ENCODE measurements at regions not wholly inside any gene's neighbourhood (a gene's known extent, or its start where the extent isn't known, plus 50 kb on each side); places are given as distances from the start of the nearest gene placed in this dataset.

- Histone ChIP-seq H3K4me2 (ENCODE audit: control insufficient read depth, extremely low read depth, insufficient read depth, low read depth, low read length) (no peak overlapping the region), H3K4me1 (ENCODE audit: control insufficient read depth, extremely low read depth, insufficient read depth, low read length) (peaks cover 22% of the 10 kb centered on the region), H2AFZ (ENCODE audit: control insufficient read depth, low read length) (no peak overlapping the region), H3K4me3 (ENCODE audit: control insufficient read depth in 2 of 3, extremely low read depth in 1 of 3, insufficient read depth in 2 of 3, low read depth in 1 of 3, low read length in 3 of 3) (no peak overlapping the region), H3K9ac (ENCODE audit: control insufficient read depth, extremely low read depth, insufficient read depth, low read length) (no peak overlapping the region), H3K9me3 (ENCODE audit: control insufficient read depth, low read depth, low read length) (no peaks in the 10 kb centered on the region), H4K20me1 (ENCODE audit: control insufficient read depth, extremely low read depth, insufficient read depth, low read length) (no peaks in the 10 kb centered on the region), H3K79me2 (ENCODE audit: control insufficient read depth, insufficient read depth, low read length) (no peaks in the 10 kb centered on the region), H3K9me1 (ENCODE audit: control insufficient read depth, extremely low read depth, insufficient read depth, low read length) (no peaks in the 10 kb centered on the region), H3K27ac (ENCODE audit: control insufficient read depth, insufficient read depth, low read length) (no peak overlapping the region), H3K36me3 (ENCODE audit: control insufficient read depth in 2 of 2, extremely low read depth in 1 of 2, insufficient read depth in 2 of 2, low read length in 2 of 2) (no peaks in the 10 kb centered on the region), H3K27me3 (ENCODE audit: control insufficient read depth, extremely low read depth, insufficient read depth, low read length) (no peaks in the 10 kb centered on the region)
- DNase-seq (ENCODE audit: low read depth, low spot score) (peak; percentile 45), FAIRE-seq (peak; percentile 13)
- dilution Hi-C loops (cut with MboI; ENCODE audit: extremely low pct_ligation_motif_present, low sequenced_read_pairs): no loop called here
- TF ChIP-seq EZH2 (IDR thresholded peaks at IDR 0.05; ENCODE audit: low read length): no peak
- TF ChIP-seq CTCF (optimal IDR thresholded peaks at IDR 0.05 in 1 of 3, IDR thresholded peaks at IDR 0.05 in 1 of 3, conservative IDR thresholded peaks at IDR 0.05 in 1 of 3; ENCODE audit: extremely low read depth in 1 of 3, insufficient read depth in 2 of 3, low read length in 3 of 3): no peak
These were observed 186.6 kb downstream of the RAP2B start for GRCh38 chr3:153348457-153349107.

- H3K79me2 ChIP-seq (ENCODE audit: control insufficient read depth, insufficient read depth, low read length): no peaks in the 10 kb centered on the region
- H3K36me3 ChIP-seq (ENCODE audit: control insufficient read depth in 2 of 2, extremely low read depth in 1 of 2, insufficient read depth in 2 of 2, low read length in 2 of 2): no peaks in the 10 kb centered on the region
- H3K9me3 ChIP-seq (ENCODE audit: control insufficient read depth, low read depth, low read length): no peaks in the 10 kb centered on the region
- no peak for FAIRE-seq
- H3K4me2 ChIP-seq (ENCODE audit: control insufficient read depth, extremely low read depth, insufficient read depth, low read depth, low read length): no peak overlapping the region
- no peaks in the 10 kb centered on the region for H3K27me3 ChIP-seq (ENCODE audit: control insufficient read depth, extremely low read depth, insufficient read depth, low read length)
- no peak overlapping the region for H3K9ac ChIP-seq (ENCODE audit: control insufficient read depth, extremely low read depth, insufficient read depth, low read length)
- no peaks in the 10 kb centered on the region for H3K9me1 ChIP-seq (ENCODE audit: control insufficient read depth, extremely low read depth, insufficient read depth, low read length)
- H4K20me1 ChIP-seq (ENCODE audit: control insufficient read depth, extremely low read depth, insufficient read depth, low read length): no peaks in the 10 kb centered on the region
- no peak overlapping the region for H2AFZ ChIP-seq (ENCODE audit: control insufficient read depth, low read length)
- no peak overlapping the region for H3K27ac ChIP-seq (ENCODE audit: control insufficient read depth, insufficient read depth, low read length)
- H3K4me1 ChIP-seq (ENCODE audit: control insufficient read depth, extremely low read depth, insufficient read depth, low read length): peaks cover 22% of the 10 kb centered on the region
- dilution Hi-C loops (cut with MboI; ENCODE audit: extremely low pct_ligation_motif_present, low sequenced_read_pairs): no loop called here
- DNase-seq (ENCODE audit: low read depth, low spot score): no peak
- no peak for TF ChIP-seq CTCF (optimal IDR thresholded peaks at IDR 0.05 in 1 of 3, IDR thresholded peaks at IDR 0.05 in 1 of 3, conservative IDR thresholded peaks at IDR 0.05 in 1 of 3; ENCODE audit: extremely low read depth in 1 of 3, insufficient read depth in 2 of 3, low read length in 3 of 3)
- H3K4me3 ChIP-seq (ENCODE audit: control insufficient read depth in 2 of 3, extremely low read depth in 1 of 3, insufficient read depth in 2 of 3, low read depth in 1 of 3, low read length in 3 of 3): no peak overlapping the region
These were observed 187.1 kb downstream of the RAP2B start for GRCh38 chr3:153349108-153349499.
